A673 (cell line): ENCODE measurements at regions not wholly inside any gene's neighbourhood (a gene's known extent, or its start where the extent isn't known, plus 50 kb on each side); places are given as distances from the start of the nearest gene placed in this dataset.

Experiments used
- BruUV-seq: library from RNA; stranded (reverse); fragments of 400-500 nt; replicated peaks from 2 replicates; lab custom pipeline; 2021; lab: Mats Ljungman, UMichigan
- CTCF ChIA-PET: fragments of 300-600 bp; sonication (Branson Sonifier 250); formaldehyde crosslinking; loops from one replicate; lab custom pipeline; 2022; ENCODE audit warnings: antibody characterized with exemption; lab: Charles Lee
- POLR2A ChIA-PET: fragments of 300-600 bp; sonication (Branson Sonifier 250); formaldehyde crosslinking; loops from one replicate; lab custom pipeline; 2022; ENCODE audit warnings: antibody characterized with exemption; ENCODE audit not compliant: low non-redundant PET; lab: Charles Lee
- DNase-seq: peaks from one replicate; pipeline ENCODE4 v3.0.0-alpha.2; 2015; ENCODE audit warnings: low spot score
- H3K27ac ChIP-seq: fragments of 200-600 bp; sonication (generic); 2 replicates; pipeline ENCODE4 v1.5.1; 2016; ENCODE audit warnings: mixed run types, low read depth, mild to moderate bottlenecking, mixed read lengths, antibody characterized with exemption, low read length; ENCODE audit not compliant: poor library complexity, severe bottlenecking
- H3K27me3 ChIP-seq: fragments of 200-600 bp; sonication (generic); replicated peaks from 2 replicates; pipeline ENCODE4 v1.6.1; 2017; ENCODE audit warnings: mixed run types, low read depth, mild to moderate bottlenecking, mixed read lengths, antibody characterized with exemption, low read length; ENCODE audit not compliant: insufficient read depth, poor library complexity
- H3K36me3 ChIP-seq: fragments of 200-600 bp; sonication (generic); 2 replicates; pipeline ENCODE4 v1.6.1; 2016; ENCODE audit warnings: mixed run types, mild to moderate bottlenecking, mixed read lengths, antibody characterized with exemption, low read length; ENCODE audit not compliant: insufficient read depth, poor library complexity, severe bottlenecking
- H3K4me1 ChIP-seq: fragments of 200-600 bp; sonication (generic); 2 replicates; pipeline ENCODE4 v1.6.1; 2017; ENCODE audit warnings: mixed run types, mild to moderate bottlenecking, mixed read lengths, antibody characterized with exemption, low read length; ENCODE audit not compliant: insufficient read depth, poor library complexity, severe bottlenecking
- H3K4me3 ChIP-seq: fragments of 200-600 bp; sonication (generic); 2 replicates; pipeline ENCODE4 v1.5.1; 2016; ENCODE audit warnings: low read depth, mixed run types, mild to moderate bottlenecking, mixed read lengths, low read length; ENCODE audit not compliant: poor library complexity, severe bottlenecking
- H3K9me3 ChIP-seq: fragments of 200-600 bp; sonication (generic); 2 replicates; pipeline ENCODE4 v1.6.1; 2016; ENCODE audit warnings: mixed run types, low read depth, mild to moderate bottlenecking, mixed read lengths, antibody characterized with exemption, low read length; ENCODE audit not compliant: poor library complexity, severe bottlenecking
- EZH2 ChIP-seq: fragments of 200-600 bp; sonication (generic); IDR thresholded peaks from 2 replicates; pipeline ENCODE4 v1.6.1; 2017; ENCODE audit warnings: borderline replicate concordance, low read depth, mild to moderate bottlenecking, mixed read lengths, antibody characterized with exemption, low read length; ENCODE audit not compliant: poor library complexity, severe bottlenecking
- intact Hi-C: fragments of 100-400 bp; cut with micrococcal nuclease; formaldehyde crosslinking; loops from one replicate; pipeline ENCODE4 v1.10.0; 2022; ENCODE audit not compliant: unreplicated experiment
- TF ChIP-seq, protein P1 (sequence below): fragments of 300-800, 200-600 bp; sonication (generic); conservative IDR thresholded peaks from 2 replicates; pipeline ENCODE4 v1.5.1; 2017; ENCODE audit warnings: low read depth, mild to moderate bottlenecking, antibody characterized with exemption, low read length, moderate library complexity, mixed read lengths

DNA sequence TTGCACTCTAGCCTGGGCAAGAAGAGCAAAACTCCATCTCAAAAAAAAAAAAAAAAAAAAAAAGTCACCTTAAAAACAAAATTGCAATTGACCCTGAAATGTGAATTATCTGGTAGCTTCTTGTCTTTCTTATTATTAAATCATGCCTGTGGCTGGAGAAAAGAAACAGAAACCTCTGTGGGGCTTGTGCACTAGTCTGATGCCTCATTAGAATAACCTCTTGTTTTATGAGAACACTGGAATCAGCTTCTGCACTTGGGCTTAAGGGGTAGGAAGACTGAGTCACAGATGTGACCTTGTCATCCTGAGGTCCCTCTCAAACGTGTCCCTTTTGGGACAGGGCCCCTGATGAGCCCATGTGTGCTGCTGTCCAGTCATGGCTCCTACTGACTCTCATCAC is 237.9 kb downstream of the DACT1 start:
- TF ChIP-seq, protein P1, sequence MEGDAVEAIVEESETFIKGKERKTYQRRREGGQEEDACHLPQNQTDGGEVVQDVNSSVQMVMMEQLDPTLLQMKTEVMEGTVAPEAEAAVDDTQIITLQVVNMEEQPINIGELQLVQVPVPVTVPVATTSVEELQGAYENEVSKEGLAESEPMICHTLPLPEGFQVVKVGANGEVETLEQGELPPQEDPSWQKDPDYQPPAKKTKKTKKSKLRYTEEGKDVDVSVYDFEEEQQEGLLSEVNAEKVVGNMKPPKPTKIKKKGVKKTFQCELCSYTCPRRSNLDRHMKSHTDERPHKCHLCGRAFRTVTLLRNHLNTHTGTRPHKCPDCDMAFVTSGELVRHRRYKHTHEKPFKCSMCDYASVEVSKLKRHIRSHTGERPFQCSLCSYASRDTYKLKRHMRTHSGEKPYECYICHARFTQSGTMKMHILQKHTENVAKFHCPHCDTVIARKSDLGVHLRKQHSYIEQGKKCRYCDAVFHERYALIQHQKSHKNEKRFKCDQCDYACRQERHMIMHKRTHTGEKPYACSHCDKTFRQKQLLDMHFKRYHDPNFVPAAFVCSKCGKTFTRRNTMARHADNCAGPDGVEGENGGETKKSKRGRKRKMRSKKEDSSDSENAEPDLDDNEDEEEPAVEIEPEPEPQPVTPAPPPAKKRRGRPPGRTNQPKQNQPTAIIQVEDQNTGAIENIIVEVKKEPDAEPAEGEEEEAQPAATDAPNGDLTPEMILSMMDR: no peak
- no peak for TF ChIP-seq EZH2
- no peak overlapping the region for H3K4me3 ChIP-seq
- no peak overlapping the region for H3K27ac ChIP-seq
- H3K36me3 ChIP-seq: no peaks in the 10 kb centered on the region
- no peak for DNase-seq
- intact Hi-C loops: no loop called here
- H3K4me1 ChIP-seq: peaks cover 33% of the 10 kb centered on the region
- ChIA-PET POLR2A (no interaction called here), CTCF (no interaction called here)
- H3K27me3 ChIP-seq: no peaks in the 10 kb centered on the region
- BruUV-seq: no TSS peak
- no peaks in the 10 kb centered on the region for H3K9me3 ChIP-seq

DNA sequence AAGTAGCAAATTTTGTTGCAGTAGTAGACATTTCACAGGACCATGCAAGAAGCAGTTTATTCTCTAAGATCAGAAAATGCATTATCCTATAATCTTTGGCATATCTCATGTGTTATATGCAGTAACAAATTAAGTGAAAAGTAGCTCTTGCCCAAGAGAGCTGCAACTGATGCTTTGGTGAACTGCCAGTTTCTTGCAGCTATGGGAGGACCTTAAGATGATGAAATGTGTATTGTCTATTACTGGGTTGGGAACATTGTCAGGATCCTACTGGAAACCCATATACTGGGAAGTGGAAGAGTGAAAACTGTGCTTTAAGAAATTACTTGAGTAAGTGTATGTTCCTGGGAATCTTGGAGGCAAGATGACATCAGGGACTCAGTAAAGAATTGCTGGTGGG is 238.8 kb downstream of the DACT1 start:
- Histone ChIP-seq H3K4me3 (no peak overlapping the region), H3K36me3 (no peaks in the 10 kb centered on the region), H3K27ac (no peak overlapping the region), H3K4me1 (peaks cover 27% of the 10 kb centered on the region), H3K9me3 (no peaks in the 10 kb centered on the region), H3K27me3 (no peaks in the 10 kb centered on the region)
- intact Hi-C loops: no loop called here
- POLR2A ChIA-PET: no interaction called here
- TF ChIP-seq EZH2: no peak
- TF ChIP-seq, protein P1: no peak
- no TSS peak for BruUV-seq
- CTCF ChIA-PET: no interaction called here
- DNase-seq: no peak

DNA sequence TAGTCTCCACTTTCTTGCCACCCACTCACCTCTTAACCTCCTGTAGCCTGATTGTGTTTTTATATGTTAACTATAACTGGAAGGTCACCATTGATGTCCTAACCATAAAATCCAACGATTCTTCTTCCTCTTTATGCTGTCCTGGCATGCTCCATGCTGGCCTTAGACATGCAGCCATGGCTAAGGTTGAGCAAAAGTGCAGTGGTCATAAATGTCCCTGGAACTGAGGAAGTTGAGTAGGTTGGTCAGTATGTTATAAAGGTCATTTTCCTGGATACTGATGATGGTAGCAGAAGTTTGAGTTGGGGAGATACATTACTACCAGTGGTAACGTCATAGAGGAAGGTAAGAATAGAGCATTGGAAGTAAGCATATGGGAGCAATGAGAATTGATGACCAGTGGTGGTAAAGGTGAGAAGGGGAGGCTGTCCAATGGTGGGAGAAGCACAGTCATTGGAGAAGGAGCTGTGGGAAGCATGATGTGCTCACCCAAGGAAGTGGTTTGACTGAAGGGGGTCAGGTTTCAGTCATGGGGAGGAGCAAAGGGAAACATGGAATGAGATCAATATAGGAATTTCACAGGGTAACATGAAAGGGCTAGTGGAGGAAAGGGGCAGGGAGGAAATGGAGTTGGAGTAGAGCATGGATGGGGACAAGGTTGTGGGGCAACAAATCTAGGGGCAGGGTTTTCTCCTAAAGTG is 240.8 kb downstream of the DACT1 start:
- no peaks in the 10 kb centered on the region for H3K36me3 ChIP-seq
- H3K4me1 ChIP-seq: peaks cover 22% of the 10 kb centered on the region
- POLR2A ChIA-PET: no interaction called here
- intact Hi-C loops: no loop called here
- no peak overlapping the region for H3K4me3 ChIP-seq
- CTCF ChIA-PET: no interaction called here
- TF ChIP-seq EZH2: no peak
- TF ChIP-seq, protein P1: no peak
- no peak for DNase-seq
- H3K9me3 ChIP-seq: no peaks in the 10 kb centered on the region
- no peak overlapping the region for H3K27ac ChIP-seq
- no peaks in the 10 kb centered on the region for H3K27me3 ChIP-seq
- no TSS peak for BruUV-seq
